ENCODE measurements at regions not wholly inside any gene's neighbourhood (a gene's known extent, or its start where the extent isn't known, plus 50 kb on each side); places are given as distances from the start of the nearest gene placed in this dataset.

GRCh38 chr12:19880721-19881120 lies 441.4 kb downstream of the AEBP2 start:
- H3K4me1 Mint-ChIP-seq = no peaks in the 10 kb centered on the region
- ATAC-seq (ENCODE audit: low read depth in 2 of 2) = no peak
- no peaks in the 10 kb centered on the region for H3K36me3 Mint-ChIP-seq
- DNase-seq = no peak
- H3K4me3 Mint-ChIP-seq = no peak overlapping the region
- H3K9me3 Mint-ChIP-seq = peaks cover 0 to 10% (median 5%) of the 10 kb centered on the region in 7 donors
- no peak overlapping the region for H3K27ac Mint-ChIP-seq
- no peaks in the 10 kb centered on the region for H3K27me3 Mint-ChIP-seq

GRCh38 chr12:19882346-19882745 lies 443.1 kb downstream of the AEBP2 start:
- H3K27ac Mint-ChIP-seq = no peak overlapping the region
- no peak for ATAC-seq (ENCODE audit: low read depth in 2 of 2)
- H3K27me3 Mint-ChIP-seq = no peaks in the 10 kb centered on the region
- H3K4me1 Mint-ChIP-seq = no peaks in the 10 kb centered on the region
- H3K4me3 Mint-ChIP-seq = no peak overlapping the region
- no peak for DNase-seq
- H3K9me3 Mint-ChIP-seq = peaks cover 0 to 9% (median 5%) of the 10 kb centered on the region in 7 donors
- H3K36me3 Mint-ChIP-seq = no peaks in the 10 kb centered on the region

- Mint-ChIP-seq H3K27ac (peak overlapping the region in 1 of 6 donors; percentile 50), H3K4me3 (no peak overlapping the region), H3K9me3 (peaks cover 0 to 9% (median 4%) of the 10 kb centered on the region in 7 donors), H3K36me3 (no peaks in the 10 kb centered on the region), H3K4me1 (no peaks in the 10 kb centered on the region), H3K27me3 (no peaks in the 10 kb centered on the region)
- no peak for DNase-seq
- no peak for ATAC-seq (ENCODE audit: low read depth in 2 of 2)
Measured at GRCh38 chr12:19884021-19884492, 444.8 kb downstream of the AEBP2 start.

GRCh38 chr12:19885093-19885812 lies 446.0 kb downstream of the AEBP2 start:
- Mint-ChIP-seq H3K27me3 (no peaks in the 10 kb centered on the region), H3K4me3 (no peak overlapping the region), H3K9me3 (peaks cover 0 to 9% (median 4%) of the 10 kb centered on the region in 7 donors), H3K27ac (no peak overlapping the region), H3K36me3 (no peaks in the 10 kb centered on the region), H3K4me1 (no peaks in the 10 kb centered on the region)
- DNase-seq (no peak), ATAC-seq (ENCODE audit: low read depth in 2 of 2) (no peak)

- no peaks in the 10 kb centered on the region for H3K27me3 Mint-ChIP-seq
- H3K4me3 Mint-ChIP-seq = no peak overlapping the region
- no peaks in the 10 kb centered on the region for H3K36me3 Mint-ChIP-seq
- DNase-seq (no peak), ATAC-seq (ENCODE audit: low read depth in 2 of 2) (no peak)
- no peaks in the 10 kb centered on the region for H3K4me1 Mint-ChIP-seq
- no peak overlapping the region for H3K27ac Mint-ChIP-seq
- peaks cover 0 to 9% (median 4%) of the 10 kb centered on the region in 7 donors for H3K9me3 Mint-ChIP-seq
Measured at GRCh38 chr12:19886065-19886464, 446.8 kb downstream of the AEBP2 start.

- no peak overlapping the region for H3K4me3 Mint-ChIP-seq
- H3K27me3 Mint-ChIP-seq = no peaks in the 10 kb centered on the region
- H3K4me1 Mint-ChIP-seq = no peaks in the 10 kb centered on the region
- no peak for DNase-seq
- no peaks in the 10 kb centered on the region for H3K36me3 Mint-ChIP-seq
- no peak for ATAC-seq (ENCODE audit: low read depth in 2 of 2)
- H3K9me3 Mint-ChIP-seq = peaks cover 0 to 9% (median 4%) of the 10 kb centered on the region in 7 donors
- H3K27ac Mint-ChIP-seq = no peak overlapping the region
Measured at GRCh38 chr12:19886639-19887064, 447.4 kb downstream of the AEBP2 start.

- H3K27me3 Mint-ChIP-seq = no peaks in the 10 kb centered on the region
- no peaks in the 10 kb centered on the region for H3K4me1 Mint-ChIP-seq
- peaks cover 0 to 4% (median 0%) of the 10 kb centered on the region in 7 donors for H3K9me3 Mint-ChIP-seq
- no peak overlapping the region for H3K4me3 Mint-ChIP-seq
- ATAC-seq (ENCODE audit: low read depth in 2 of 2) (no peak), DNase-seq (no peak)
- no peaks in the 10 kb centered on the region for H3K36me3 Mint-ChIP-seq
- no peak overlapping the region for H3K27ac Mint-ChIP-seq
Measured at GRCh38 chr12:19890024-19890423, 450.7 kb downstream of the AEBP2 start.

GRCh38 chr12:19891936-19892591 lies 452.8 kb downstream of the AEBP2 start:
- no peaks in the 10 kb centered on the region for H3K27me3 Mint-ChIP-seq
- no peak overlapping the region for H3K4me3 Mint-ChIP-seq
- H3K36me3 Mint-ChIP-seq = no peaks in the 10 kb centered on the region
- H3K4me1 Mint-ChIP-seq = no peaks in the 10 kb centered on the region
- peaks cover 0 to 6% (median 2%) of the 10 kb centered on the region in 7 donors for H3K9me3 Mint-ChIP-seq
- no peak overlapping the region for H3K27ac Mint-ChIP-seq
- no peak for ATAC-seq (ENCODE audit: low read depth in 2 of 2)
- no peak for DNase-seq

GRCh38 chr12:19893514-19893913 lies 454.2 kb downstream of the AEBP2 start:
- no peaks in the 10 kb centered on the region for H3K4me1 Mint-ChIP-seq
- DNase-seq = no peak
- no peak overlapping the region for H3K27ac Mint-ChIP-seq
- no peak overlapping the region for H3K4me3 Mint-ChIP-seq
- no peak for ATAC-seq (ENCODE audit: low read depth in 2 of 2)
- peaks cover 0 to 6% (median 2%) of the 10 kb centered on the region in 7 donors for H3K9me3 Mint-ChIP-seq
- H3K36me3 Mint-ChIP-seq = no peaks in the 10 kb centered on the region
- no peaks in the 10 kb centered on the region for H3K27me3 Mint-ChIP-seq

- Mint-ChIP-seq H3K9me3 (peaks cover 0 to 6% (median 2%) of the 10 kb centered on the region in 7 donors), H3K27me3 (no peaks in the 10 kb centered on the region), H3K36me3 (no peaks in the 10 kb centered on the region), H3K27ac (no peak overlapping the region), H3K4me3 (no peak overlapping the region), H3K4me1 (no peaks in the 10 kb centered on the region)
- no peak for DNase-seq
- ATAC-seq (ENCODE audit: low read depth in 2 of 2) = no peak
Measured at GRCh38 chr12:19894050-19894449, 454.8 kb downstream of the AEBP2 start.

GRCh38 chr12:19894803-19895202 lies 455.5 kb downstream of the AEBP2 start:
- no peak overlapping the region for H3K4me3 Mint-ChIP-seq
- no peaks in the 10 kb centered on the region for H3K36me3 Mint-ChIP-seq
- no peaks in the 10 kb centered on the region for H3K4me1 Mint-ChIP-seq
- H3K27ac Mint-ChIP-seq = no peak overlapping the region
- ATAC-seq (ENCODE audit: low read depth in 2 of 2) (no peak), DNase-seq (no peak)
- H3K9me3 Mint-ChIP-seq = peaks cover 0 to 6% (median 3%) of the 10 kb centered on the region in 7 donors
- no peaks in the 10 kb centered on the region for H3K27me3 Mint-ChIP-seq

- Mint-ChIP-seq H3K27ac (no peak overlapping the region), H3K36me3 (no peaks in the 10 kb centered on the region), H3K4me1 (no peaks in the 10 kb centered on the region), H3K4me3 (no peak overlapping the region), H3K27me3 (no peaks in the 10 kb centered on the region), H3K9me3 (peaks cover 0 to 8% (median 4%) of the 10 kb centered on the region in 7 donors)
- DNase-seq = no peak
- ATAC-seq (ENCODE audit: low read depth in 2 of 2) = no peak
Measured at GRCh38 chr12:19895246-19896020, 456.1 kb downstream of the AEBP2 start.

- H3K27ac Mint-ChIP-seq = no peak overlapping the region
- peaks cover 0 to 8% (median 4%) of the 10 kb centered on the region in 7 donors for H3K9me3 Mint-ChIP-seq
- H3K36me3 Mint-ChIP-seq = no peaks in the 10 kb centered on the region
- H3K27me3 Mint-ChIP-seq = no peaks in the 10 kb centered on the region
- no peak for DNase-seq
- no peak for ATAC-seq (ENCODE audit: low read depth in 2 of 2)
- H3K4me3 Mint-ChIP-seq = no peak overlapping the region
- no peaks in the 10 kb centered on the region for H3K4me1 Mint-ChIP-seq
Measured at GRCh38 chr12:19896041-19896440, 456.7 kb downstream of the AEBP2 start.
